DND-41 (cell line): ENCODE measurements at regions not wholly inside any gene's neighbourhood (a gene's known extent, or its start where the extent isn't known, plus 50 kb on each side); places are given as distances from the start of the nearest gene placed in this dataset.
"Not testable (repeated sequence)": the region's sequence is repeated elsewhere in the genome, so short reads cannot be mapped to it uniquely, and the experiment has no call there.

Experiments used
- ATAC-seq: fragments of 200-7000 bp; cut with Tn5 transposase; 3 replicates; pipeline ENCODE4 v1.9.1; 2021; ENCODE audit warnings: low read depth; ENCODE audit not compliant: insufficient read depth
- DNase-seq: peaks from one replicate; pipeline ENCODE4 v3.0.0-alpha.2; 2020
- H2AFZ ChIP-seq: 2 replicates; pipeline ENCODE4 v1.6.0; 2012; ENCODE audit warnings: low read depth, low read length
- H3K27ac ChIP-seq: 2 replicates; pipeline ENCODE4 v1.5.1; 2012; ENCODE audit warnings: low read length, inconsistent platforms
- H3K27me3 ChIP-seq: fragments of 200-600 bp; sonication (generic); 2 replicates; pipeline ENCODE4 v1.6.0; 2012; ENCODE audit warnings: low read length, mild to moderate bottlenecking, inconsistent platforms; ENCODE audit not compliant: insufficient read depth, poor library complexity
- H3K36me3 ChIP-seq: 2 replicates; pipeline ENCODE4 v1.5.1; 2012; ENCODE audit warnings: low read length, inconsistent platforms; ENCODE audit not compliant: insufficient read depth
- H3K4me1 ChIP-seq: 2 replicates; pipeline ENCODE4 v1.5.1; 2012; ENCODE audit warnings: mild to moderate bottlenecking, low read length; ENCODE audit not compliant: insufficient read depth
- H3K4me2 ChIP-seq: 2 replicates; pipeline ENCODE4 v1.6.0; 2012; ENCODE audit warnings: mild to moderate bottlenecking, moderate library complexity, low read length, inconsistent platforms; ENCODE audit not compliant: insufficient read depth
- H3K4me3 ChIP-seq, 2 experiments: fragments of 200-600 bp in 1 of 2; shearing (Covaris generic) in 1 of 2; 2 replicates each; pipeline ENCODE4 v1.5.1; 2012 to 2016; ENCODE audit warnings: inconsistent platforms in 2 of 2, low read length in 2 of 2, mild to moderate bottlenecking in 2 of 2, low read depth in 1 of 2, moderate library complexity in 1 of 2
- H3K79me2 ChIP-seq: 2 replicates; pipeline ENCODE4 v1.6.0; 2012; ENCODE audit warnings: low read length, inconsistent platforms; ENCODE audit not compliant: insufficient read depth
- H3K9ac ChIP-seq: 2 replicates; pipeline ENCODE4 v1.6.0; 2012; ENCODE audit warnings: low read depth, mild to moderate bottlenecking, inconsistent platforms, low read length, moderate library complexity
- H3K9me3 ChIP-seq: 2 replicates; pipeline ENCODE4 v1.5.1; 2012; ENCODE audit warnings: low read length, moderate library complexity, mild to moderate bottlenecking, inconsistent platforms; ENCODE audit not compliant: insufficient read depth, severe bottlenecking
- H4K20me1 ChIP-seq: 2 replicates; pipeline ENCODE4 v1.6.0; 2012; ENCODE audit warnings: low read length; ENCODE audit not compliant: insufficient read depth

DNA sequence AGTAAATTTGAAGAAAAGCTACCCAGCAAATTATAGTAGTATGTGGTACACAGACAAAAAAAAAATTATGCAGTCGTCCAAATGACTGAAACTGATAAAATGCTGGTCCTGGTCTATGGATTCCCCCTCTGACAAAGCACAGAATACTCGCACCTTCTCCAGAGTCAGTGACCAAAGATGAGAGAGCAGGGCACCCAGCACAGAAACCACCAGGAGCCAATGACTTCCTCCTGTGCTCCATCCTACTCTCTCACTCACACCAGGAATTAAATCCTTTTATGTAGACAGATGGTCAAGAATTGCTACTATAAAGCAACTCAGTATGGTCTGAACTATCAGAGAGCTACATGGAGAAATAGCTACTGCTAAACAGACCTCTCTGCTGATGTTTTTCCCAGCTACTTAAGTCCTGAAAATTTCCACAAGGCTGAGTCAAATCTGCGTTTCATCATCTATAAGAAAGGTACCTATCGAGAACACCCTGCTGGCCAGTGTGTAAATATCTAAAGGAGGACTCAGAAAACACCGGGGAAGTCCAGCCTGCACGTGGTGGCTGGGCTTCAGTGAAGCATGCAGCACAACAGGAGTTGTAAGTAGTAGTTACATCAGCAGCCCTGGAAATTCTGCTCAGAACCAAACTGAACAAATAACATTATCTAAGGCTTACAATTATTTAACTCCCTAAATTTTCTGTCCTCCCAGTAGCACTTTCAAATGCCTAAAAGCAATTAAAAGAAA lies 118.1 kb upstream of the OR4F16 start:
- not testable (repeated sequence) for H3K4me2 ChIP-seq, H4K20me1 ChIP-seq, H3K27me3 ChIP-seq, H3K79me2 ChIP-seq, H3K9me3 ChIP-seq, H3K4me3 ChIP-seq, H3K27ac ChIP-seq, H2AFZ ChIP-seq, ATAC-seq, H3K9ac ChIP-seq, H3K4me1 ChIP-seq, H3K36me3 ChIP-seq, DNase-seq

GRCh38 chr1:805310-805709 lies 118.4 kb upstream of the SAMD11 start:
- not testable (repeated sequence) for DNase-seq, H3K4me1 ChIP-seq, H3K79me2 ChIP-seq, H4K20me1 ChIP-seq, H2AFZ ChIP-seq, H3K27ac ChIP-seq, H3K4me2 ChIP-seq, H3K9ac ChIP-seq, H3K36me3 ChIP-seq, H3K9me3 ChIP-seq, H3K4me3 ChIP-seq, H3K27me3 ChIP-seq
- 0 out of 3 replicates have a peak, but pooled peaks have one; percentile 35 for ATAC-seq

DNA sequence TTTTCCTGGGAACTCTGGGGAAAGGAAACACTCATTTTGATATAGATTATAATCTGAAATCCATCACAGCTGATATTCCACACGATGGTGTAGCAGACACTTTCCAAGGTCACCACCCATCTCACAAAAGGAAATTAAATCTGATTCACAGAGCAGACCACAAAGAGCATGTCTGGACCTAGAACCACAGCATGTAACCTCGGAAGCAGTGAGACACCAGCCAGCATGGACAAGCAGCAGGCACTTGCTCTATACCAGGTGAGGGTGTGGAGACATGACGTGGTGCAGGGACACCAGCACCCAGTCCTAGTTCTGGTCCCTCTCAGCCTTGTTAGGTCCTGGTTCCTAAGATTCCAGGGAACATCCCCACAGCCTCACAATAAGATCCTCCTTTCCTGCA lies 116.7 kb upstream of the SAMD11 start:
- not testable (repeated sequence) for H3K27ac ChIP-seq, H2AFZ ChIP-seq, H3K4me1 ChIP-seq, H3K9me3 ChIP-seq, H3K4me2 ChIP-seq, DNase-seq, H3K9ac ChIP-seq, H3K36me3 ChIP-seq, ATAC-seq, H4K20me1 ChIP-seq, H3K27me3 ChIP-seq, H3K79me2 ChIP-seq, H3K4me3 ChIP-seq

DNA sequence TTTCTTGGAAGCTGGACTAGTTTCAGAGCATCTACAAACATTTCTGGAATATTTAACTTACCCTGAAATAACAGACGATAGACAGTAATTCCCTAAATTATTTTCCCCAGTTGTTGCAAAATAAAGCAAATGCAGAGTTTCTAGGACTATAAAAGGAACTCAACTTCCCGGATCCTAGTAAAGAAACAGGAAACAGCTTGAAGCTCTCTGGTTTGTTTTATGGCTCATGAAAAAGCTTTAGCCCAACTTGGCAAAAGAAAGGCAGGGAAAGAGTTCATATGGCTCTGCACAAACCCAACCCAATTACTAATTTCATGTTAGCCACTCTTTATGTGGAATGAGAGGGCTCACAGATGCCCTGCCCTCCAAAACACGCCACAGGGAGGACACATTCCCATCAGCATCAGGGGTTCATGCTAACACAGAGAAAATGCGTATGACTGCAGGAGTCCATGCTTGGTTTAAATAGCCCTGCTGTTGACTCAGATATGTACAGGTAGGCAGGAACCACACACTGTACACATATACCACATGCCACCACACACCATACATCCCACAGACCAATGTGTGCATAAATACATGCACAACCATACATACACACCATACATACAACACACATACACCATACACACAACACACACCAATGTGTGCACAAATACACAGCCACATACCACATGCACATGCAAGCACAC lies 115.9 kb upstream of the SAMD11 start:
- H3K27me3 ChIP-seq, H3K79me2 ChIP-seq, H3K36me3 ChIP-seq, H3K9ac ChIP-seq, H3K9me3 ChIP-seq, H3K4me2 ChIP-seq, H3K4me3 ChIP-seq, H4K20me1 ChIP-seq, DNase-seq, H2AFZ ChIP-seq, H3K27ac ChIP-seq, H3K4me1 ChIP-seq, ATAC-seq: not testable (repeated sequence)

- not testable (repeated sequence) for H3K9me3 ChIP-seq, DNase-seq, H3K9ac ChIP-seq, H3K4me2 ChIP-seq, H2AFZ ChIP-seq, H3K27me3 ChIP-seq, H3K36me3 ChIP-seq, H3K79me2 ChIP-seq, H3K27ac ChIP-seq, H3K4me1 ChIP-seq, ATAC-seq, H4K20me1 ChIP-seq, H3K4me3 ChIP-seq
Measured at GRCh38 chr1:810949-811348, 112.8 kb upstream of the SAMD11 start.

- DNase-seq, H4K20me1 ChIP-seq, ATAC-seq, H3K27ac ChIP-seq, H3K4me1 ChIP-seq, H3K4me2 ChIP-seq, H3K9me3 ChIP-seq, H3K27me3 ChIP-seq, H3K4me3 ChIP-seq, H3K79me2 ChIP-seq, H2AFZ ChIP-seq, H3K9ac ChIP-seq, H3K36me3 ChIP-seq: not testable (repeated sequence)
Measured at GRCh38 chr1:812535-813127, 111.1 kb upstream of the SAMD11 start.

GRCh38 chr1:814543-814942 lies 109.2 kb upstream of the SAMD11 start:
- not testable (repeated sequence) for ATAC-seq, H3K27ac ChIP-seq, H3K36me3 ChIP-seq, H3K79me2 ChIP-seq, H2AFZ ChIP-seq, H3K4me1 ChIP-seq, DNase-seq, H3K4me2 ChIP-seq, H3K9ac ChIP-seq, H3K9me3 ChIP-seq, H3K4me3 ChIP-seq, H4K20me1 ChIP-seq, H3K27me3 ChIP-seq
